ENCODE measurements at regions not wholly inside any gene's neighbourhood (a gene's known extent, or its start where the extent isn't known, plus 50 kb on each side); places are given as distances from the start of the nearest gene placed in this dataset.

- no peak for TF ChIP-seq KDM1A (IDR thresholded peaks at IDR 0.05; ENCODE audit: borderline replicate concordance, low read length)
- no peak for TF ChIP-seq ZNF274 (IDR thresholded peaks at IDR 0.05; ENCODE audit: borderline replicate concordance, extremely low read depth, low read length)
- no peak for TF ChIP-seq RXRA (IDR thresholded peaks at IDR 0.05; ENCODE audit: insufficient read depth, low read depth, low read length)
- TF ChIP-seq SP2 (IDR thresholded peaks at IDR 0.05; ENCODE audit: low read length) = no peak
- TF ChIP-seq SIX5 (IDR thresholded peaks at IDR 0.05; ENCODE audit: low read depth, low read length) = no peak
- no peak for TF ChIP-seq HDAC2 (IDR thresholded peaks at IDR 0.05; ENCODE audit: borderline replicate concordance in 1 of 2, low read depth in 2 of 2, low read length in 2 of 2)
- TF ChIP-seq TBP (IDR thresholded peaks at IDR 0.05; ENCODE audit: low read depth, low read length) = no peak
These were observed 57.0 kb upstream of the NOL4 start (continued) for GRCh38 chr18:34281722-34282121.
